ENCODE measurements at regions not wholly inside any gene's neighbourhood (a gene's known extent, or its start where the extent isn't known, plus 50 kb on each side); places are given as distances from the start of the nearest gene placed in this dataset.

- TF ChIP-seq POLR2A (IDR thresholded peaks at IDR 0.05) (no peak), CTCF (IDR thresholded peaks at IDR 0.05) (no peak)
Observed at GRCh38 chr3:135871311-135871710, 94.2 kb upstream of the PPP2R3A start.
